GM19395 (cell line): ENCODE measurements at regions not wholly inside any gene's neighbourhood (a gene's known extent, or its start where the extent isn't known, plus 50 kb on each side); places are given as distances from the start of the nearest gene placed in this dataset.

Experiments
- ATAC-seq: cut with Tn5 transposase; IDR thresholded peaks from one replicate; pipeline ENCODE4 v1.9.1; 2021; ENCODE audit warnings: mild to moderate bottlenecking, moderate library complexity; ENCODE audit not compliant: unreplicated experiment

- no peak for ATAC-seq
These were observed 185.3 kb upstream of the BCOR start for GRCh38 chrX:40282946-40283660.

- no peak for ATAC-seq
These were observed 184.6 kb upstream of the BCOR start for GRCh38 chrX:40282348-40282747.

DNA sequence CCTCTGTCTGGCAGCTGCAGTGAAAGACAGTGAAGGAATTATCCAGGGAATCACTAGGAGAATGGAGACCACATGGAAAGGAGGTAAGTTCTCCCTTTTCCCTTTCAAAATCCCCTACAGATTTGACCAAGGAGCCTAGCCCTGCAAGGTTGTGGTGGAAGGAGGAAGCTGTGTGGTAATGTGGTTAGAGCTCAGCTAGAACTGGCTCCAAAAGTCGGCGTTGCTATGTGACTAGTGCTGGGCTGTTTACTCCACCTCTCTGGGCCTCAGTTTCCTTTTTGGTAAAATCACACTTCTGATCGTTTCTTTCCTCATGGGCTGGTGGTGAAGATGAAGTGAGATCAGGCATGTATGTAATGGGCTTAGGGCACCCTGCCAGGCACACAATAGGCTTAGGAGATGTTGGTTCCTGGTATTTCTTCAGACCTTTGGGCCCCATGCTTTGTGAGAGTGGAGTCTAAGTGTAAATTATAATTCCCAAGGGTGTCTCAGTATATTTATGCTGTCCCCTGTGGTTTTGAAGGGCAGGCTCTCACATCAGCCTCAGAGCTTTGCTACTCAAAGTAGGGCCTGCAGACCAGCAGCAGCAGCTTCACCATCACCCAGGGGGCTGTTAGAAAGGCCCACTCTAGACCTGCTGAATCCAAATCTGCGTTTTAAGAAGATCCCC is 183.7 kb upstream of the BCOR start:
- ATAC-seq, result no peak

GRCh38 chrX:40279762-40280161 is 182.0 kb upstream of the BCOR start:
- no peak for ATAC-seq

GRCh38 chrX:40279091-40279430 is 181.3 kb upstream of the BCOR start:
- no peak for ATAC-seq

- no peak for ATAC-seq
These were observed 180.8 kb upstream of the BCOR start for GRCh38 chrX:40278340-40279090.

GRCh38 chrX:40277672-40278071 is 179.9 kb upstream of the BCOR start:
- ATAC-seq, result no peak

- no peak for ATAC-seq
These were observed 175.7 kb upstream of the BCOR start for GRCh38 chrX:40273356-40274050.

DNA sequence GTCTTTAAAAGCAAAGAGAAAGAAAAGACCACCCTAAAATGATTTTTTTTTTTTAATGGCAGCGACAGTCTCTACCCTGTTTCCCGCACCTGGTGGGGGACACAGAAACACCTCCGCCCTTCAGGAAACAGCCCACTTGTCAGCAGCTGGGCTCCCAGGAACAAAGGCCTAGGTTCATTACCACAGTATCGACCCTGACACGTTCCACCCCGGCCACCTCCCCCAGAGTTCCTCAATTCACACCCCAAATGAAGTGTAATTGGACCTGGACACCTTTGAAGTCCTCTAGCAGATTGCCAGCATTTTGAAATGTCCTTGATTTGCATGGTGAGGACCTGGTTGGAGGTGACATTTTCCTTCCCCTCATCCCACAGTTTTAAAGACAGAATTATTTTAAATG is 175.0 kb upstream of the BCOR start:
- no peak for ATAC-seq

DNA sequence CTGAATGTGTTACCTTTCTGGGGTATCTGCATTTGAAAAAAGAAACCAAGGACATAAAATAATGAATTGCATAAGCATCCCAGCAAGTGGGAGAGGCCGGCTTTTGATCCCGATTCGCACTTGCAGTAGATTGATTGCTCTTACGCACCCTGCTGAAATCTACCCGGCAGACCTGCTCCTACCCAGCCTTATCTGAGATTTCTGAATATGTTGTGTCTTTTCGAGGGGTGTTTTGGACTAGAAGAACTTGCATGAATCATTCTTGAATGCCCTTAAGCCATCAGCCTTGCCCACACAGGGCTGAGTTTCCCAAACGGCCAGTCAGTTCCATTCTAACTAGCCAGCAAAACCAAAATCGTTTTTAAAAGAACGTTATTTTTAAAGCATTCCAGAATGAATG is 174.4 kb upstream of the BCOR start:
- ATAC-seq, result no peak

- ATAC-seq, result no peak
These were observed 170.4 kb upstream of the BCOR start for GRCh38 chrX:40268188-40268520.

- no peak for ATAC-seq
These were observed 169.8 kb upstream of the BCOR start for GRCh38 chrX:40267334-40268187.

DNA sequence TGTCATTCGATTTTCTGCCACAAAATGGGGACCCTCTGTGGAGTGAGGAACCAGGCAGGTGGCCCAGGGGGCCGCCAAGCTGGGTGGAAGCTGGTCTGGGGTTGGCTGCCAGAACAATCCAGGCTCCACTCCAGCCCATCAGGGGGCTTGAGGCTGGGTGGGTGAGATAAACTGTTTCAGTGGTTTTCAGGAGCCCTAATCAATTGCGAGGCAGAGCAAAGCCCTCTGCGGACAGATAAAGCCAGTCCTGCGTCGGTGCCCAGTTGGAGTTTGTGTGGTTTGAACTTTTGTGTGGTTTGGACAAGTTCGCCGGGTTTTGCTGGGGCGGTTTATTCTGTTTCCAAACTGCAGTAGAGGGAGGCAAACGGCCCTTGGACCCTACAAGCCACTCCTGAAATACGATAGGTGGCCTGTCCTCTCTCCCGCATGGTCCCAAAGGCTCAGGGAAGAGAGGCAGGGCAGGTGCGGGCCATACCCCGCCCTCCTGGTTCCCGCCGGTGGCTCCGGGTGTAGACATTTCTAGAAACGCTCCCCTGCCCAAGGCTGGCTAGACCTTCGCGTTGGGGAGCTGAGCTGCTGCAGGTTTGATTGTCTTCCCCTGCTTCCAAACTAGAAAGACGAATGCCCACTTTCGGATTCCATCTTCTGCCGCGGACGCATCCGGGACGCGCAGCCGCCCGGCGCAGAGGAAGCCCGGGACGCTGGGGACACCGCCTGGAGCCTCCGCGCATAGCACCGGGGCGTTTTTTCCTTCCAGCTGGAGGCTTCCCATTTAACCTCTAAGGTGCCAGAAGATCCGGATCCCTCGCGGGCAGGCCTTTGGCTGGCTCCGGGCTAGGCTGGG is 169.0 kb upstream of the BCOR start:
- ATAC-seq, result no peak

DNA sequence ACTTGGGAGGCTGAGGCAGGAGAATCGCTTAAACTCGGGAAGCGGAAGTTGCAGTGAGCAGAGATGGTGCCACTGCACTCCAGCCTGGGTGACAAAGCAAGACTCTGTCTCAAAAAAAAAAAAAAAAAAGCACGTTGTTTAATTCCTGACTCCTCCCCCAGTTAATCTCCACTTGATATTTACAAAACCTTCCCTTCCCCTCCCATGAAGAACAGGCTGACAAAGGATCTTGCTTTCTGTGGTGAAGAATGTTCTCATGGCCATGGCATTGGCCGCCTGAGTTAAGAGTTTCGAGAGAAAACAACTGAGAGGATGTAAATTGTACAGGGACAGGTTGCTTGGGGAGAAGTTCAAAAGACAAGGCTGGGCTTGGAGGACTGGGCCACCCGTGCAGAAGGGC is 168.2 kb upstream of the BCOR start:
- no peak for ATAC-seq

DNA sequence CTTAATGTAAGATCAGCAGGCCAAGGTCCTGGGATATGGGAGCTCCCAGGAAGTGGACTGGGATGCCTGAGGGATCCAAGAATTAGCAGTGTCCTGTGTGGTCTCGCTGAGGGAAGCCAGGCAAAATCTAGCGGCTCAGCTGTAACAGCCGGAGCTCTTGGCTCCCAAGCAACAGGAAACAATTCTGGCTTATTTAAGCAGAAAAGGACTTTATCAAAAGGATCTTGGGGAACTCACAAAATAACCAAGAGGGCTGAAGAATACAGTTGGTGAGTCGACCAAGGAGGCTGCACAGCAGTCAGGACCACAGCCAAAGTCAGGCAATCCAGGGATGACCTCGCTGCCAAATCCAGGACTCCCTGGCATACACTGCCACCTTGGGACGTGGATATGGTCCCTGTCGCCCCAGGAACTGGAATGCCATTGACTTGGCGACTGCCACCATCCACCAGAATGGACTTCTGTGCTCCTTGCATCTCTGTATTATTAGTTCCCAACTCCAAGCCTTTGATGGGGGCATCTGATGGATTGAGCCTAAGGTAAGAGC is 165.3 kb upstream of the BCOR start:
- no peak for ATAC-seq

GRCh38 chrX:40262157-40263013 is 164.6 kb upstream of the BCOR start:
- ATAC-seq, result no peak

DNA sequence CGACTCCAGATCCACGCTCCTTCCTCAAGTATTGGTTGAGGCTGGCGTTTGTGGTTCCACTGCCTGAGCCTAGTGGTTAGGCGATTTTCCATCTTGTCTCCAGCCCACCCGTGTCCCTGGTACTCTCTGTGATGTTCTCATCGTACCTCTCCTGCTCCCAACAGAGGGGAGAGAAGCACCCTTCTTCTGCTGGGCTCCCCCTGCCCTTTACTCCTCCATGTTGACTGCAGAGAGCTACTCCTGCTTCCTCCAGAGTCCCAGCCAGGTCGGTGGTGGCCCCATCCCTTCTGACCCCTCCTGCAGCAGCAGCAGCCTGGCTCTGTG is 164.0 kb upstream of the BCOR start:
- no peak for ATAC-seq

DNA sequence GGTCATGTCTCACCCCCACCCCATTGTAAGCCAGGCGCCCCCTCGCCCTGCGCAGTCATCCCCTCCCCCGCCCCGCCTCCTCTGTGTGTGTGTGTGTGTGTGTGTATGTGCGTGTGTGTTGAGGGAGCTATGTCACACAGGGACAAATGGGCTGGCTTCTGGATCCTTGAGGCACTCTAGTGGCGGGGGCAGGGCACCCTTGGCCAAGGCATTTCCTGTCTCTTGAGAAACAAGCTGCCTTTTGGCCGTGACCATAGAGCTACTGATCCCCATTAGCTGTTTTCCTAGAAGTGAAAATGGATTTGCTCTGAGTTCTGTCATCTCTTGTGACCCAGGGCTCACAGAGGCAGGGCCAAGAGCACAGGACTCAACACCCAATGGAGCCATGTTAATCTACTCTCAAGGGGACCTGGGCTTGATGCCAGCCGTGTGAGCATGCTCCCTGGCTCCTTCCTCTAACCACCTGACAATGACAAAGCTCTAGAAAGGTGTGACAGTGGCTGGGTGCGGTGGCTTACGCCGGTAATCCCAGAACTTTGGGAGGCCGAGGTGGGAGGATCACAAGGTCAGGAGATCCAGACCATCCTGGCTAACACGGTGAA is 162.5 kb upstream of the BCOR start:
- no peak for ATAC-seq
